SK-N-SH (cell line): ENCODE measurements at regions not wholly inside any gene's neighbourhood (a gene's known extent, or its start where the extent isn't known, plus 50 kb on each side); places are given as distances from the start of the nearest gene placed in this dataset.

Experiments
- CTCF ChIP-seq: fragments of 200-600 bp; sonication (generic); IDR thresholded peaks from 2 replicates; pipeline ENCODE4 v1.6.1; 2017; ENCODE audit warnings: antibody characterized with exemption, mild to moderate bottlenecking, moderate library complexity
- EP300 ChIP-seq, 2 experiments: IDR thresholded peaks; 2 replicates each; pipeline versions ENCODE4 v1.4.0 to v1.6.1; 2012; ENCODE audit warnings: borderline replicate concordance in 1 of 2, low read depth in 1 of 2, low read length in 1 of 2
- MAX ChIP-seq: IDR thresholded peaks from 2 replicates; pipeline ENCODE4 v1.4.0; 2012; ENCODE audit warnings: low read depth
- NFIC ChIP-seq: IDR thresholded peaks from 2 replicates; pipeline ENCODE4 v1.4.0; 2012; ENCODE audit warnings: borderline replicate concordance
- SIN3A ChIP-seq: IDR thresholded peaks from 2 replicates; pipeline ENCODE4 v1.6.1; 2012; ENCODE audit warnings: low read depth, mild to moderate bottlenecking, low read length, moderate library complexity, borderline replicate concordance
- YY1 ChIP-seq: IDR thresholded peaks from 2 replicates; pipeline ENCODE4 v1.4.0; 2012; ENCODE audit warnings: low read depth, mild to moderate bottlenecking

DNA sequence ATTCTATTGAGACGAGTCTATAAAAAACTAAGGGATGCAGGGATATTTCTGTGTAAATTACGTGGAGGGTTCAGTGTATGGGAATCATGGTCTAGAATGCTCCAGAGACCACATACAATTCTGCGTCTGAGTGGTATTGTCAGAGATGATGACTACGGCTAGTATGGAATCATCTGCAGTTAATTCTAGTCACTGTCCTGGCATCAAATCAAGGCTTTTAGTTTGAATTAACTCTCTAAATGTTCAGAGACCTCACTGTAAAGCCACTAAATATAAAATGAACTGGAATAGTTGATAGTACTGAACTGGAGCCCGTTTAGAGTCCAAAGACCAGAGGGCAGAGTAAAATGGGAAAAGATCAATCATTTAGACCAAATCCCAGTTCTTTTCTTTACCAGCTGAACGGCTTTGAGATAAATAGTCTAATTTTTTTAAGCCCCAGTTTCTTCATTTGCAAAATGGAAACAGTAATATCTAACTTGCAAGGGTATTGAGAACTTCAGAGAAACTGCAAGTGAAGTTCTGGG lies 599.8 kb downstream of the EBF1 start:
- TF ChIP-seq CTCF, result no peak
- no peak for TF ChIP-seq NFIC
- TF ChIP-seq MAX, result no peak
- no peak for TF ChIP-seq SIN3A
- no peak for TF ChIP-seq EP300 (IDR thresholded peaks at IDR 0.05; ENCODE audit: borderline replicate concordance in 1 of 2, low read depth in 1 of 2, low read length in 1 of 2)
- no peak for TF ChIP-seq YY1
